ENCODE measurements at regions not wholly inside any gene's neighbourhood (a gene's known extent, or its start where the extent isn't known, plus 50 kb on each side); places are given as distances from the start of the nearest gene placed in this dataset.

- DNase-seq (ENCODE audit: low read depth, low spot score): no peak
These were observed 340.7 kb upstream of the SLIT2 start for GRCh38 chr4:19910861-19911525.

- no peak for DNase-seq (ENCODE audit: low read depth, low spot score)
These were observed 346.7 kb upstream of the SLIT2 start for GRCh38 chr4:19905024-19905423.

- no peak for DNase-seq (ENCODE audit: low read depth, low spot score)
These were observed 363.1 kb upstream of the SLIT2 start for GRCh38 chr4:19888587-19888986.

- DNase-seq (ENCODE audit: low read depth, low spot score): no peak
These were observed 367.9 kb upstream of the SLIT2 start for GRCh38 chr4:19883841-19884240.

- no peak for DNase-seq (ENCODE audit: low read depth, low spot score)
These were observed 371.5 kb upstream of the SLIT2 start for GRCh38 chr4:19880206-19880605.

GRCh38 chr4:19879330-19879729 is 372.4 kb upstream of the SLIT2 start:
- no peak for DNase-seq (ENCODE audit: low read depth, low spot score)

- DNase-seq (ENCODE audit: low read depth, low spot score): no peak
These were observed 393.7 kb upstream of the SLIT2 start for GRCh38 chr4:19857991-19858390.

GRCh38 chr4:19857380-19857779 is 394.3 kb upstream of the SLIT2 start:
- DNase-seq (ENCODE audit: low read depth, low spot score): no peak

GRCh38 chr4:19850909-19851308 is 400.8 kb upstream of the SLIT2 start:
- peak; percentile 26 for DNase-seq (ENCODE audit: low read depth, low spot score)

- no peak for DNase-seq (ENCODE audit: low read depth, low spot score)
These were observed 407.3 kb upstream of the SLIT2 start for GRCh38 chr4:19844446-19844845.

- no peak for DNase-seq (ENCODE audit: low read depth, low spot score)
These were observed 409.2 kb upstream of the SLIT2 start for GRCh38 chr4:19842471-19842870.

- no peak for DNase-seq (ENCODE audit: low read depth, low spot score)
These were observed 412.8 kb upstream of the SLIT2 start for GRCh38 chr4:19838858-19839257.

GRCh38 chr4:19835429-19835828 is 416.3 kb upstream of the SLIT2 start:
- no peak for DNase-seq (ENCODE audit: low read depth, low spot score)

- DNase-seq (ENCODE audit: low read depth, low spot score): no peak
These were observed 419.3 kb upstream of the SLIT2 start for GRCh38 chr4:19832411-19832810.

- DNase-seq (ENCODE audit: low read depth, low spot score): no peak
These were observed 419.9 kb upstream of the SLIT2 start for GRCh38 chr4:19831644-19832285.

GRCh38 chr4:19829101-19829500 is 422.6 kb upstream of the SLIT2 start:
- no peak for DNase-seq (ENCODE audit: low read depth, low spot score)

- DNase-seq (ENCODE audit: low read depth, low spot score): no peak
These were observed 427.9 kb upstream of the SLIT2 start for GRCh38 chr4:19823781-19824180.

GRCh38 chr4:19819737-19820136 is 432.0 kb upstream of the SLIT2 start:
- no peak for DNase-seq (ENCODE audit: low read depth, low spot score)

- DNase-seq (ENCODE audit: low read depth, low spot score): no peak
These were observed 441.7 kb upstream of the SLIT2 start for GRCh38 chr4:19809989-19810388.

- no peak for DNase-seq (ENCODE audit: low read depth, low spot score)
These were observed 444.2 kb upstream of the SLIT2 start for GRCh38 chr4:19807505-19807904.

- no peak for DNase-seq (ENCODE audit: low read depth, low spot score)
These were observed 444.8 kb upstream of the SLIT2 start for GRCh38 chr4:19806865-19807264.

GRCh38 chr4:19803406-19803805 is 448.3 kb upstream of the SLIT2 start:
- no peak for DNase-seq (ENCODE audit: low read depth, low spot score)

- no peak for DNase-seq (ENCODE audit: low read depth, low spot score)
These were observed 457.9 kb upstream of the SLIT2 start for GRCh38 chr4:19793831-19794230.

All from smooth muscle cell of the brain vasculature (primary cell).